ENCODE measurements at regions not wholly inside any gene's neighbourhood (a gene's known extent, or its start where the extent isn't known, plus 50 kb on each side); places are given as distances from the start of the nearest gene placed in this dataset.

DNA sequence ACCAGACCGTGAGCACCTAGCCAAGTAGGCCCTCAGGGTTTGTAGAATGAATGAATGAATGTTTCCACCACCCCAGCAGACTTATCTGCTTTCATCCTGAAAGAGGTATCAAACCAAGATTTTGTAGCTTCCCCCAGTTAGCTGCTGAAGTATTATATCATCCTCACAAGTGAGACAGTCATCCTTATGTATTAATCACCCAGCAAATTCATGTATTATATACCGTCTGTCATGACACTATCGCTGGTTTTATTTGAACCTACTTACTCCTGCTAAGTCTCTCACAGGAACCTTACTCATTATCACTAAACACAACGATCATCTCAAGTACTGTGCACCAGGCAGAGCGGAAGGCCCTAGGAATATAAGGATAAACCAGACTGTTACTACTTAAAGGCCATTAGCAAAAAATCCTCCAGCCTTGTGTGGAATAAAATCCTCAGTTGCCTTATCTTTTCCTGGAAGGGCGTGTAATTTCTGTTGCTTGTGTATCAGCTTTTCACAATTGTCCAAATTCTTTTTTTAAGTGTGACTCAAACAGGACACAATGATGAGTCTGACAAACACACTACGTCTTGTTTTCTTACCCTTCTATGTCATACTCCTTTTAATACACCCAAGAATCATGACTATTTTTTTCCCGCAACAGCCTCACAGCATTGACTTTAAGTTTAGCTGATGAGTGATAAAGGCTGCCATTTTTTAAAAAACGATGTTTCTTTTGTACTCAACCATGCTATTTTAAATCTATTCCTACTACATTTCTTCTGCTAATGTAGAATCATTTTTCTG is 176.1 kb upstream of the KLF14 start:
- peaks cover 33% of the 10 kb centered on the region for H4K20me1 ChIP-seq (ENCODE audit: insufficient read depth, low read length)
- no peaks in the 10 kb centered on the region for H3K27me3 ChIP-seq (ENCODE audit: insufficient read depth, low read length)
- H3K4me1 ChIP-seq (ENCODE audit: insufficient read depth, low read length), result peaks cover 57% of the 10 kb centered on the region
- H3K36me3 ChIP-seq (ENCODE audit: insufficient read depth, low read length), result peaks cover 53% of the 10 kb centered on the region
- H3K27ac ChIP-seq (ENCODE audit: low read depth, low read length), result peak overlapping the region; percentile 94
- TF ChIP-seq, protein P1, sequence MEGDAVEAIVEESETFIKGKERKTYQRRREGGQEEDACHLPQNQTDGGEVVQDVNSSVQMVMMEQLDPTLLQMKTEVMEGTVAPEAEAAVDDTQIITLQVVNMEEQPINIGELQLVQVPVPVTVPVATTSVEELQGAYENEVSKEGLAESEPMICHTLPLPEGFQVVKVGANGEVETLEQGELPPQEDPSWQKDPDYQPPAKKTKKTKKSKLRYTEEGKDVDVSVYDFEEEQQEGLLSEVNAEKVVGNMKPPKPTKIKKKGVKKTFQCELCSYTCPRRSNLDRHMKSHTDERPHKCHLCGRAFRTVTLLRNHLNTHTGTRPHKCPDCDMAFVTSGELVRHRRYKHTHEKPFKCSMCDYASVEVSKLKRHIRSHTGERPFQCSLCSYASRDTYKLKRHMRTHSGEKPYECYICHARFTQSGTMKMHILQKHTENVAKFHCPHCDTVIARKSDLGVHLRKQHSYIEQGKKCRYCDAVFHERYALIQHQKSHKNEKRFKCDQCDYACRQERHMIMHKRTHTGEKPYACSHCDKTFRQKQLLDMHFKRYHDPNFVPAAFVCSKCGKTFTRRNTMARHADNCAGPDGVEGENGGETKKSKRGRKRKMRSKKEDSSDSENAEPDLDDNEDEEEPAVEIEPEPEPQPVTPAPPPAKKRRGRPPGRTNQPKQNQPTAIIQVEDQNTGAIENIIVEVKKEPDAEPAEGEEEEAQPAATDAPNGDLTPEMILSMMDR (IDR thresholded peaks at IDR 0.05; ENCODE audit: extremely low read depth, low read depth, low read length), result no peak
- no peaks in the 10 kb centered on the region for H3K9me3 ChIP-seq (ENCODE audit: low read depth, low read length)
- DNase-seq (ENCODE audit: insufficient read length, low spot score, missing footprints), result no peak
- H3K4me2 ChIP-seq (ENCODE audit: insufficient read depth, low read length), result peak overlapping the region; percentile 88
- H3K4me3 ChIP-seq (ENCODE audit: insufficient read depth, low read length), result peak overlapping the region; percentile 77
- H3K79me2 ChIP-seq (ENCODE audit: insufficient read depth, low read length), result peaks cover 86% of the 10 kb centered on the region
- no peak overlapping the region for H2AFZ ChIP-seq (ENCODE audit: low read length)

DNA sequence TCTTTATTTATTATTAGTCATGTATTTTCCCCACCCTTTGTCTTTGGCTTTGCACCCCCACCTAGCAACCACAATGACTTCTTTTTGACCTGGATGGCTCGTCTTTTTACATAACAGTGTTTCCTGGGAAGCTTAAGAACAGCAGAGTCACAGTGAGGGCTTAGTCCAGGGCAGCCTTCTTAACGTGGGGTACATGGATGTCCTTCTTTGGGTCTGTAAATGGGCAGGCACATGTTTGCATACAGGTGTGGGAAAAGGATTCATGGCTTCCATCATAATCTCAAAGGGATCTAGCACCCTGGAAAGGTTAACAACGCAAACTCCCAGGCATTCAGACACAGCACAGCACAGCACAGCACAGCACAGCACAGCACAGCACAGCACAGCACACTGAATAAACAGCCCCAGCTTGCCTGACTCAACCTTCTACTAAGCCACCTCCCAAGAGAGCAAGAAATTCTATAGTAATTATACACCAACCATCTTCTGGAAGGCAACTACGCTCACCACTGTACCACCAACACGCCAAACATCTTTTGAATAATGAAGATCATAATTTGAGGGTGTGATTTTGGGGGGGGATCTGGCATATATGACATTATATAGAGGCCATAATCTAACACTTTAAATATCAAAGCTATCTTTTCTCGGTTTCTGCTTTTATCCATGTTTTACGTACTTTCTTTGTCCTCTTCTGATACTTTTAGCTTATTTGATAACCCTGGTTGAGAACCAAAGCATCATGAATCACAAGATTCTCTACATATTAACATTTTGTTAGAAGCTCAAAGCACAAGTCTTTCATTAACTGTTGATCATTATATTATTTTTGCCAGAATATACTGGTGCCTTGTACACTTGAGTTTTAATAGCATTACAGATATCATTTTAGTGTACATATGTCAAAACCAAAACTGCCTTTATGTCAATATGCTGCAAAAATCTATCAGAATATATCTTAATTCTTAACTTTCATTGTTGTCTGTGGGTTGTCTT is 177.2 kb upstream of the KLF14 start:
- no peaks in the 10 kb centered on the region for H3K27me3 ChIP-seq (ENCODE audit: insufficient read depth, low read length)
- peaks cover 49% of the 10 kb centered on the region for H3K36me3 ChIP-seq (ENCODE audit: insufficient read depth, low read length)
- no peak for DNase-seq (ENCODE audit: insufficient read length, low spot score, missing footprints)
- H3K4me2 ChIP-seq (ENCODE audit: insufficient read depth, low read length), result peak overlapping the region; percentile 88
- H3K79me2 ChIP-seq (ENCODE audit: insufficient read depth, low read length), result peaks cover 86% of the 10 kb centered on the region
- H2AFZ ChIP-seq (ENCODE audit: low read length), result no peak overlapping the region
- peaks cover 26% of the 10 kb centered on the region for H4K20me1 ChIP-seq (ENCODE audit: insufficient read depth, low read length)
- peak overlapping the region; percentile 94 for H3K27ac ChIP-seq (ENCODE audit: low read depth, low read length)
- peaks cover 57% of the 10 kb centered on the region for H3K4me1 ChIP-seq (ENCODE audit: insufficient read depth, low read length)
- H3K9me3 ChIP-seq (ENCODE audit: low read depth, low read length), result no peaks in the 10 kb centered on the region
- TF ChIP-seq, protein P1 (IDR thresholded peaks at IDR 0.05; ENCODE audit: extremely low read depth, low read depth, low read length), result no peak
- peak overlapping the region; percentile 77 for H3K4me3 ChIP-seq (ENCODE audit: insufficient read depth, low read length)

DNA sequence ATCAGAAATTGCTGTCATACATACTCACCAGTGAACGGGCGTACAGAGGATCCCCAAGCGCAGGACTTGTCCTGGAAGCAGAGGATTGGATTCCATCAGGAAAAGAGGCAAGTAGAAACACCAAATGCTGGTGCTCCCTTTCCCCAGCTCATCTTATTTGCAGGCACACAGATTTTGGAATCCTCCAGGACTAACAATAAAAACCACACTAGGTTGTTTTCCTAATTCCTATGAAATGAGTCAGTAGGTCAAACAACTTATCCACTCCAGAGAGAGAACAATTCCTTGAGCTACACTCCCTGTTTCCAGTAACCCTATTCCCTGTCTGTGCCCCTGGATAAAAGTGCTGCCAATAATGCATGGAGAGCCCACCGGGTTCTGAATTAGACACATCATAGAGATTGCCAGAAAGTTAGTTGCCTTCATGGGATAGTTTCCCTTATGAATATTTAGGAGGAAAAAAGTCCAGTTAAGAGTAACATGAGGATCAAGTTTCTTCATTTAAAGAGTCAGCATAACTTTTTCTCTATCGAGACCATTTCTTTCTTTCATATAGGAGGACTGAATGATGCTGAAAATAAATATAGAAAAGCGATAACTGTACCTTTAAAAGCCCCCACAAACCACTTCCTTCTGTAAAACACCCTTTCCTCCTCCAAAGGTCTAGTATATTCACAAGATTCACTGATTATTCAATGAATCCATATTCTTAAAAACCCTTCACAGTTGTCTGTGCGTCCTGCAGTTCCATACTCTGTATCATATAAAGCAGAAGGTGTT is 178.3 kb upstream of the KLF14 start:
- H3K4me1 ChIP-seq (ENCODE audit: insufficient read depth, low read length), result peaks cover 59% of the 10 kb centered on the region

More for the DNA sequence above, 178.3 kb upstream of the KLF14 start:
- Histone ChIP-seq H3K27me3 (ENCODE audit: insufficient read depth, low read length) (no peaks in the 10 kb centered on the region), H3K36me3 (ENCODE audit: insufficient read depth, low read length) (peaks cover 45% of the 10 kb centered on the region), H3K4me3 (ENCODE audit: insufficient read depth, low read length) (peak overlapping the region; percentile 77), H2AFZ (ENCODE audit: low read length) (no peak overlapping the region), H3K27ac (ENCODE audit: low read depth, low read length) (peak overlapping the region; percentile 94), H3K9me3 (ENCODE audit: low read depth, low read length) (no peaks in the 10 kb centered on the region), H3K79me2 (ENCODE audit: insufficient read depth, low read length) (peaks cover 86% of the 10 kb centered on the region), H3K4me2 (ENCODE audit: insufficient read depth, low read length) (peak overlapping the region; percentile 88), H4K20me1 (ENCODE audit: insufficient read depth, low read length) (peaks cover 20% of the 10 kb centered on the region)
- DNase-seq (ENCODE audit: insufficient read length, low spot score, missing footprints), result no peak
- TF ChIP-seq, protein P1 (IDR thresholded peaks at IDR 0.05; ENCODE audit: extremely low read depth, low read depth, low read length), result no peak
